Caco-2 (cell line): ENCODE measurements at regions not wholly inside any gene's neighbourhood (a gene's known extent, or its start where the extent isn't known, plus 50 kb on each side); places are given as distances from the start of the nearest gene placed in this dataset.
"Not testable (repeated sequence)": the region's sequence is repeated elsewhere in the genome, so short reads cannot be mapped to it uniquely, and the experiment has no call there.

Experiments
- BruUV-seq: library from RNA; stranded (reverse); fragments of 400-500 nt; replicated peaks from 2 replicates; lab custom pipeline; 2021; lab: Mats Ljungman, UMichigan
- CTCF ChIA-PET: fragments of 300-600 bp; sonication (Branson Sonifier 250); formaldehyde crosslinking; loops from one replicate; lab custom pipeline; 2022; ENCODE audit warnings: antibody characterized with exemption; lab: Charles Lee
- POLR2A ChIA-PET: fragments of 300-600 bp; sonication (Branson Sonifier 250); formaldehyde crosslinking; loops from one replicate; lab custom pipeline; 2022; ENCODE audit warnings: antibody characterized with exemption; lab: Charles Lee
- DNase-seq, 2 experiments: peaks; one replicate each; pipeline versions ENCODE4 v3.0.0 to v3.0.0-alpha.2; 2020 to 2022
- H3K27me3 ChIP-seq: replicated peaks from 2 replicates; pipeline ENCODE4 v1.6.0; 2011; ENCODE audit warnings: low read length; ENCODE audit not compliant: control insufficient read depth, insufficient read depth
- H3K36me3 ChIP-seq: 2 replicates; pipeline ENCODE4 v1.5.1; 2011; ENCODE audit warnings: low read length; ENCODE audit not compliant: control insufficient read depth, insufficient read depth
- H3K4me1 ChIP-seq: fragments of 250-450 bp; sonication (Bioruptor Pico); 2 replicates; pipeline ENCODE4 v1.5.1; 2020; ENCODE audit warnings: mild to moderate bottlenecking
- H3K4me3 ChIP-seq: 2 replicates; pipeline ENCODE4 v1.5.1; 2011; ENCODE audit warnings: low read depth, mild to moderate bottlenecking, control low read depth, low read length
- H3K9me3 ChIP-seq: fragments of 250-450 bp; sonication (Bioruptor Pico); 2 replicates; pipeline ENCODE4 v1.5.1; 2020; ENCODE audit warnings: mild to moderate bottlenecking, moderate library complexity
- H3K27ac Mint-ChIP-seq: one replicate; pipeline ENCODE4 v1.8.0; 2022; ENCODE audit warnings: mixed read lengths; ENCODE audit not compliant: unreplicated experiment
- H3K27me3 Mint-ChIP-seq: one replicate; pipeline ENCODE4 v1.8.0; 2022; ENCODE audit warnings: mixed read lengths; ENCODE audit not compliant: insufficient read depth, unreplicated experiment
- H3K36me3 Mint-ChIP-seq: one replicate; pipeline ENCODE4 v1.8.0; 2022; ENCODE audit warnings: mild to moderate bottlenecking, mixed read lengths; ENCODE audit not compliant: insufficient read depth, unreplicated experiment
- H3K4me1 Mint-ChIP-seq: one replicate; pipeline ENCODE4 v1.8.0; 2022; ENCODE audit warnings: low read depth, mixed read lengths; ENCODE audit not compliant: unreplicated experiment
- H3K4me3 Mint-ChIP-seq: one replicate; pipeline ENCODE4 v1.8.0; 2022; ENCODE audit warnings: mild to moderate bottlenecking, moderate library complexity, mixed read lengths; ENCODE audit not compliant: unreplicated experiment
- H3K9me3 Mint-ChIP-seq: one replicate; pipeline ENCODE4 v1.8.0; 2022; ENCODE audit warnings: mixed read lengths; ENCODE audit not compliant: unreplicated experiment
- intact Hi-C: fragments of 100-400 bp; cut with micrococcal nuclease; formaldehyde crosslinking; loops from one replicate; pipeline ENCODE4 v1.10.0; 2022; ENCODE audit not compliant: unreplicated experiment
- TF ChIP-seq, protein P1 (sequence below), 2 experiments: fragments of 200-600 bp in 1 of 2; IDR thresholded peaks; 1 replicate in 1 of 2; 2 replicates in 1 of 2; pipeline versions ENCODE4 v1.5.1 to v1.8.0; 2011 to 2022; ENCODE audit warnings: antibody characterized with exemption in 1 of 2, control low read depth in 1 of 2, inconsistent platforms in 1 of 2, low read depth in 1 of 2, low read length in 1 of 2, mild to moderate bottlenecking in 1 of 2, moderate library complexity in 1 of 2; ENCODE audit not compliant: insufficient read depth in 1 of 2, severe bottlenecking in 1 of 2, unreplicated experiment in 1 of 2

GRCh38 chr10:27380929-27381358 lies 123.2 kb upstream of the RAB18 start:
- Histone ChIP-seq H3K9me3 (no peaks in the 10 kb centered on the region), H3K4me1 (peaks cover 8% of the 10 kb centered on the region), H3K36me3 (no peaks in the 10 kb centered on the region), H3K27me3 (no peaks in the 10 kb centered on the region), H3K4me3 (no peak overlapping the region)
- TF ChIP-seq, protein P1, sequence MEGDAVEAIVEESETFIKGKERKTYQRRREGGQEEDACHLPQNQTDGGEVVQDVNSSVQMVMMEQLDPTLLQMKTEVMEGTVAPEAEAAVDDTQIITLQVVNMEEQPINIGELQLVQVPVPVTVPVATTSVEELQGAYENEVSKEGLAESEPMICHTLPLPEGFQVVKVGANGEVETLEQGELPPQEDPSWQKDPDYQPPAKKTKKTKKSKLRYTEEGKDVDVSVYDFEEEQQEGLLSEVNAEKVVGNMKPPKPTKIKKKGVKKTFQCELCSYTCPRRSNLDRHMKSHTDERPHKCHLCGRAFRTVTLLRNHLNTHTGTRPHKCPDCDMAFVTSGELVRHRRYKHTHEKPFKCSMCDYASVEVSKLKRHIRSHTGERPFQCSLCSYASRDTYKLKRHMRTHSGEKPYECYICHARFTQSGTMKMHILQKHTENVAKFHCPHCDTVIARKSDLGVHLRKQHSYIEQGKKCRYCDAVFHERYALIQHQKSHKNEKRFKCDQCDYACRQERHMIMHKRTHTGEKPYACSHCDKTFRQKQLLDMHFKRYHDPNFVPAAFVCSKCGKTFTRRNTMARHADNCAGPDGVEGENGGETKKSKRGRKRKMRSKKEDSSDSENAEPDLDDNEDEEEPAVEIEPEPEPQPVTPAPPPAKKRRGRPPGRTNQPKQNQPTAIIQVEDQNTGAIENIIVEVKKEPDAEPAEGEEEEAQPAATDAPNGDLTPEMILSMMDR (IDR thresholded peaks at IDR 0.05; ENCODE audit: insufficient read depth in 1 of 2, low read depth in 1 of 2, low read length in 1 of 2, severe bottlenecking in 1 of 2, unreplicated experiment in 1 of 2): no peak
- ChIA-PET POLR2A (no interaction called here), CTCF (no interaction called here)
- Mint-ChIP-seq H3K4me1 (peaks cover 9% of the 10 kb centered on the region), H3K27me3 (peaks cover 9% of the 10 kb centered on the region), H3K4me3 (no peak overlapping the region), H3K27ac (no peak overlapping the region), H3K9me3 (peaks cover 13% of the 10 kb centered on the region), H3K36me3 (no peaks in the 10 kb centered on the region)
- intact Hi-C loops: no loop called here
- BruUV-seq: no TSS peak
- no peak for DNase-seq

DNA sequence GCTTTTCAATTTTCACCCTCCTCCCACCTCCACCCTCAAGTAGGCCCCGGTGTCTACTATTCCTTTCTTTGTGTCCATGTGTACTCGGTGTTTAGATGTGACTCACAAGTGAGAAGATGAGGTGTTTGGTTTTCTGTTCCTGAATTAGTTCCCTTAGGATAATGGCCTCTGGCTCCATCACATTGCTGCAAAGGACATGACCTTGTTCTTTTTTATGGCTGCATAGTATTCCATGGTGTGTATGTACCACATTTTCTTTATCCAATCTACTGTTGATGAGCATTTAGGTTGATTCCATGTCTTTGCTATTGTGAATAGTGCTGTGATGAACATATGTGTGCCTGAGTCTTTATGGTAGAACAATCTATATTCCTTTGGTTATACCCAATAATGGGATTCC lies 125.1 kb upstream of the RAB18 start:
- POLR2A ChIA-PET, H3K4me3 Mint-ChIP-seq, DNase-seq, BruUV-seq, H3K27me3 ChIP-seq, H3K4me1 Mint-ChIP-seq, H3K4me3 ChIP-seq, H3K36me3 ChIP-seq, CTCF ChIA-PET, intact Hi-C loops, H3K27ac Mint-ChIP-seq, H3K4me1 ChIP-seq, H3K9me3 ChIP-seq, H3K36me3 Mint-ChIP-seq: not testable (repeated sequence)
- Mint-ChIP-seq H3K27me3 (peaks cover 14% of the 10 kb centered on the region), H3K9me3 (peaks cover 13% of the 10 kb centered on the region)

- no peak overlapping the region for H3K4me3 ChIP-seq
- Mint-ChIP-seq H3K36me3 (no peaks in the 10 kb centered on the region), H3K4me3 (no peak overlapping the region), H3K27ac (no peak overlapping the region), H3K9me3 (no peaks in the 10 kb centered on the region), H3K27me3 (peaks cover 17% of the 10 kb centered on the region), H3K4me1 (no peaks in the 10 kb centered on the region)
- intact Hi-C loops: loop anchor here (5.0 kb wide), 2 partner anchors 184 to 284 kb away; no protein-coding TSS in a partner anchor
- H3K4me1 ChIP-seq: no peaks in the 10 kb centered on the region
- H3K36me3 ChIP-seq: no peaks in the 10 kb centered on the region
- CTCF ChIA-PET: no interaction called here
- H3K27me3 ChIP-seq: no peaks in the 10 kb centered on the region
- no peak for DNase-seq
- no TSS peak for BruUV-seq
- H3K9me3 ChIP-seq: no peaks in the 10 kb centered on the region
- TF ChIP-seq, protein P1 (IDR thresholded peaks at IDR 0.05; ENCODE audit: insufficient read depth in 1 of 2, low read depth in 1 of 2, low read length in 1 of 2, severe bottlenecking in 1 of 2, unreplicated experiment in 1 of 2): no peak
- POLR2A ChIA-PET: no interaction called here
These were observed 130.4 kb upstream of the RAB18 start for GRCh38 chr10:27373566-27374160.
